ENCODE measurements at regions not wholly inside any gene's neighbourhood (a gene's known extent, or its start where the extent isn't known, plus 50 kb on each side); places are given as distances from the start of the nearest gene placed in this dataset.

DNA sequence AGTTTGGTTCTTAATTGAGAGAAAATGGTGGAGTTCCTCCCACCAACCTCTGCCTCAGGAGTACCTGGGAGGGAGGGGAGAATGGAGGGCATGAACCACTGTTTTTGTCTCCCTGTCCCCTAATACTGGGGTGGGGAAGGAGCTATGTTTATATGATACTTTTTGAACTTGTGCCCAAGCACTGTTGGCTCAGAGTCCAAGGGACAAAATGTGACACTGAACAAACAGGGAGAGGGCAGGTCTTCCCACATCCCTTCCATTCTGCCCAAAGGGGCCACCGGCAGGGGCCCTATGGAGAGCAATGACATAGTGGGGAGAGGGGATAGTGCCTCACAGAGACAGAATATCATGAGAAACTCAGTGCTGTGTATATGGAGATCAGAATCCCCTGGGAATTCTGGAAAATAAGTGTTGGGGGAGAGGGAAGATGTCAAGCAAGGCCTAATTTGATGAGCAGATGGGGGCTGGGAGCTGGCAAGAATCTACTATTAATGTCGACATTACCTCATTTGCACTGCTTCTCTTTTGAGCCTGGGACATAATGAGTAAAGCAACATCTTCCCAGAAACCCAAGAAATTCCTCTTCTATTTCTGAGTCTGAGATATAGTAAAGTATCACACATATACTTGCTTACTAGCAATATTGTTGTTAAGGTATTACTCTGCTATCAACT, 180.6 kb downstream of the CYP26A1 start:
- TF ChIP-seq BHLHE40 (IDR thresholded peaks at IDR 0.05; ENCODE audit: borderline replicate concordance) (no peak), ZNF384 (IDR thresholded peaks at IDR 0.05) (no peak), ARNT (IDR thresholded peaks at IDR 0.05) (no peak), FOXA1 (IDR thresholded peaks at IDR 0.05) (no peak), FOXM1 (IDR thresholded peaks at IDR 0.05; ENCODE audit: borderline replicate concordance) (no peak), HDGF (IDR thresholded peaks at IDR 0.05; ENCODE audit: borderline replicate concordance) (no peak)
